Transverse colon (tissue), 4 donors: ENCODE measurements at regions not wholly inside any gene's neighbourhood (a gene's known extent, or its start where the extent isn't known, plus 50 kb on each side); places are given as distances from the start of the nearest gene placed in this dataset.

Experiments
- EP300 ChIP-seq: sonication (generic); formaldehyde crosslinking; IDR thresholded peaks from one replicate; pipeline ENCODE4 v1.6.1; 2017; ENCODE audit warnings: antibody characterized with exemption, low read depth
- POLR2A ChIP-seq: fragments of 450-650 bp; IDR thresholded peaks from one replicate; pipeline ENCODE4 v1.6.1; 2016; ENCODE audit warnings: antibody characterized with exemption, mild to moderate bottlenecking, moderate library complexity
- POLR2AphosphoS5 ChIP-seq, 3 donors: sonication (generic); formaldehyde crosslinking; IDR thresholded peaks; one replicate each; pipeline ENCODE4 v1.6.1; 2016; ENCODE audit warnings: antibody characterized with exemption in 3 of 3
- TF ChIP-seq, protein P1 (sequence below), 5 experiments: fragments of 200-600 bp in 3 of 5; fragments of 450-650 bp in 2 of 5; sonication (generic) in 3 of 5; IDR thresholded peaks; 1 replicate in 2 of 5; 2 replicates in 3 of 5; pipeline ENCODE4 v1.5.1; 2016 to 2017; ENCODE audit warnings: antibody characterized with exemption in 5 of 5, inconsistent platforms in 3 of 5, mild to moderate bottlenecking in 2 of 5, moderate library complexity in 1 of 5

DNA sequence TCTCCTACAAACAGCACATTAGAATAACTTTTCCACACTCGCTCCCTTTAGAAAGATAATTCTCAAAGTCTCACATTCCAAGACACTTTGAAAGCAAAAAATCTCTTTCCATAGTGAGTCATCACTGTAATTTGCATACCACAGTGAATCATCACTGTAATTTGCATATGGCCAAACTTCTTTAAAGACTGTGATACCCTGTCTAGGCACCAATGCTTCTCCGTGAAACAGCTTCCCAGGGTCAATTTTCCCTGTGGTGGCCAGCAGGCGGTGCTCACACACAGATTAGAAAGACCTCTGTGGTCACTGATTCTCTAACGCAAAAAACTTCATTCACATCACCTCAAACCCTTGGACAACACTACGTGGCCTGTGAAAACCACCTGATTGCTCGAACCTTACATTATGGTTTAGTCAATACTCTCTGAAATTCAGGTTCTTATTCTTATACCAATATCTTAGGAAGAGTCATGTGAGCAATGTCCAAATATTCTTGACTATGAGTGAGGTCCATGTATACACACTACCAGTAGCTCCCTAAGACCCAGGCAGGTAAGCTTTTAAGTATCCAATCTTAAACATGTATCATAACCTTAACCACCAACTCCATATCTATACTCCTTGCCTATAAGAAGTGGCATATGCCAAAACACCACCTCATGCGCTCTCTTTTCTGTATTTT, 78.5 kb upstream of the PHACTR1 start:
- TF ChIP-seq POLR2A (no peak), POLR2AphosphoS5 (IDR thresholded peaks at IDR 0.05) (no peak), EP300 (no peak)
- TF ChIP-seq, protein P1, sequence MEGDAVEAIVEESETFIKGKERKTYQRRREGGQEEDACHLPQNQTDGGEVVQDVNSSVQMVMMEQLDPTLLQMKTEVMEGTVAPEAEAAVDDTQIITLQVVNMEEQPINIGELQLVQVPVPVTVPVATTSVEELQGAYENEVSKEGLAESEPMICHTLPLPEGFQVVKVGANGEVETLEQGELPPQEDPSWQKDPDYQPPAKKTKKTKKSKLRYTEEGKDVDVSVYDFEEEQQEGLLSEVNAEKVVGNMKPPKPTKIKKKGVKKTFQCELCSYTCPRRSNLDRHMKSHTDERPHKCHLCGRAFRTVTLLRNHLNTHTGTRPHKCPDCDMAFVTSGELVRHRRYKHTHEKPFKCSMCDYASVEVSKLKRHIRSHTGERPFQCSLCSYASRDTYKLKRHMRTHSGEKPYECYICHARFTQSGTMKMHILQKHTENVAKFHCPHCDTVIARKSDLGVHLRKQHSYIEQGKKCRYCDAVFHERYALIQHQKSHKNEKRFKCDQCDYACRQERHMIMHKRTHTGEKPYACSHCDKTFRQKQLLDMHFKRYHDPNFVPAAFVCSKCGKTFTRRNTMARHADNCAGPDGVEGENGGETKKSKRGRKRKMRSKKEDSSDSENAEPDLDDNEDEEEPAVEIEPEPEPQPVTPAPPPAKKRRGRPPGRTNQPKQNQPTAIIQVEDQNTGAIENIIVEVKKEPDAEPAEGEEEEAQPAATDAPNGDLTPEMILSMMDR (IDR thresholded peaks at IDR 0.05), result peak; percentile 41 to 60 (median 53)
